Ovary (tissue), 3 donors: ENCODE measurements at regions not wholly inside any gene's neighbourhood (a gene's known extent, or its start where the extent isn't known, plus 50 kb on each side); places are given as distances from the start of the nearest gene placed in this dataset.

Experiments used
- EP300 ChIP-seq: sonication (generic); formaldehyde crosslinking; IDR thresholded peaks from one replicate; pipeline ENCODE4 v1.6.1; 2017; ENCODE audit warnings: antibody characterized with exemption
- POLR2A ChIP-seq: fragments of 450-650 bp; IDR thresholded peaks from one replicate; pipeline ENCODE4 v1.6.1; 2017; ENCODE audit warnings: antibody characterized with exemption, mild to moderate bottlenecking, moderate library complexity
- TF ChIP-seq, protein P1 (sequence below), 3 donors: fragments of 450-650 bp in 2 of 3; fragments of 200-600 bp in 1 of 3; IDR thresholded peaks; one replicate each; pipeline versions ENCODE4 v1.5.1 to v1.8.0; 2016 to 2022; ENCODE audit warnings: antibody characterized with exemption in 3 of 3, mild to moderate bottlenecking in 1 of 3
- donor health status: DM: no; HTN: no; CAD: no.

DNA sequence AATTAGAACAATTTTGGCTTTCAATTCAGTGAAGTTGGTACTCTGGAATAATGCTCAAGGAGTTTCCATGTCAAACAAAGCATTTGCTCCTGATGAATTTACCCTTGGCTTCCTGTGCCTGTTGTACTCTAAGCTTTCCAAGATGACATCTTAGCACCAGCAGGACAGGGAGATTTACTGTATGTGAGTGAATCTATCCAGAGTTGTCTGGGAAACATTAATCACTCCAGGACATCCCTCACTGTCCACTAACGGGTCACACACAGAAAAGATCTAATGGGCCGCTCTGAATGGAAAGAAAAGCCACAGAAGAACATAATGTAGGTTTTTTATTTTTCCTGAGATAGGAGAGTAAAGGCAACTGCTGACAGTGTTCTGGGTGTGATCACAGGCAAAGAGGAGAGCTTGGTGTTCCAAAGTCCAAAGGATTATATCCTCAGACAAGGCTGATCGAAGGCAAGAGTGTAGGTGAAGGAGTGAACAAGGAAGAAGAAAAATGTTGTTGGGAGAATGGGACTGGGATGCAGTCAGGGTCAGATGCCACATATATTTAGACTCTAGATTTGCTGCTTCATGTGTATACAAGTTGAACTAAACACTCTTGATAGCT is 167.7 kb upstream of the RPS23 start:
- TF ChIP-seq, protein P1, sequence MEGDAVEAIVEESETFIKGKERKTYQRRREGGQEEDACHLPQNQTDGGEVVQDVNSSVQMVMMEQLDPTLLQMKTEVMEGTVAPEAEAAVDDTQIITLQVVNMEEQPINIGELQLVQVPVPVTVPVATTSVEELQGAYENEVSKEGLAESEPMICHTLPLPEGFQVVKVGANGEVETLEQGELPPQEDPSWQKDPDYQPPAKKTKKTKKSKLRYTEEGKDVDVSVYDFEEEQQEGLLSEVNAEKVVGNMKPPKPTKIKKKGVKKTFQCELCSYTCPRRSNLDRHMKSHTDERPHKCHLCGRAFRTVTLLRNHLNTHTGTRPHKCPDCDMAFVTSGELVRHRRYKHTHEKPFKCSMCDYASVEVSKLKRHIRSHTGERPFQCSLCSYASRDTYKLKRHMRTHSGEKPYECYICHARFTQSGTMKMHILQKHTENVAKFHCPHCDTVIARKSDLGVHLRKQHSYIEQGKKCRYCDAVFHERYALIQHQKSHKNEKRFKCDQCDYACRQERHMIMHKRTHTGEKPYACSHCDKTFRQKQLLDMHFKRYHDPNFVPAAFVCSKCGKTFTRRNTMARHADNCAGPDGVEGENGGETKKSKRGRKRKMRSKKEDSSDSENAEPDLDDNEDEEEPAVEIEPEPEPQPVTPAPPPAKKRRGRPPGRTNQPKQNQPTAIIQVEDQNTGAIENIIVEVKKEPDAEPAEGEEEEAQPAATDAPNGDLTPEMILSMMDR (IDR thresholded peaks at IDR 0.05): no peak
- no peak for TF ChIP-seq POLR2A
- no peak for TF ChIP-seq EP300
